GM18951 (cell line): ENCODE measurements at regions not wholly inside any gene's neighbourhood (a gene's known extent, or its start where the extent isn't known, plus 50 kb on each side); places are given as distances from the start of the nearest gene placed in this dataset.

Experiments
- POLR2A ChIP-seq: IDR thresholded peaks from 4 replicates; pipeline ENCODE4 v1.6.1; 2011; ENCODE audit warnings: mild to moderate bottlenecking; ENCODE audit not compliant: insufficient read length, insufficient read depth; ENCODE audit errors: extremely low read depth
- in situ Hi-C: fragments of 300-500 bp; cut with MboI; formaldehyde crosslinking; loops from one replicate; pipeline ENCODE4 v1.12.0; 2022; ENCODE audit warnings: low sequenced_read_pairs, mixed read lengths, inconsistent platforms; ENCODE audit not compliant: unreplicated experiment

GRCh38 chr12:114935658-114936057 is 251.7 kb upstream of the TBX3 start:
- in situ Hi-C loops = no loop called here
- no peak for TF ChIP-seq POLR2A

DNA sequence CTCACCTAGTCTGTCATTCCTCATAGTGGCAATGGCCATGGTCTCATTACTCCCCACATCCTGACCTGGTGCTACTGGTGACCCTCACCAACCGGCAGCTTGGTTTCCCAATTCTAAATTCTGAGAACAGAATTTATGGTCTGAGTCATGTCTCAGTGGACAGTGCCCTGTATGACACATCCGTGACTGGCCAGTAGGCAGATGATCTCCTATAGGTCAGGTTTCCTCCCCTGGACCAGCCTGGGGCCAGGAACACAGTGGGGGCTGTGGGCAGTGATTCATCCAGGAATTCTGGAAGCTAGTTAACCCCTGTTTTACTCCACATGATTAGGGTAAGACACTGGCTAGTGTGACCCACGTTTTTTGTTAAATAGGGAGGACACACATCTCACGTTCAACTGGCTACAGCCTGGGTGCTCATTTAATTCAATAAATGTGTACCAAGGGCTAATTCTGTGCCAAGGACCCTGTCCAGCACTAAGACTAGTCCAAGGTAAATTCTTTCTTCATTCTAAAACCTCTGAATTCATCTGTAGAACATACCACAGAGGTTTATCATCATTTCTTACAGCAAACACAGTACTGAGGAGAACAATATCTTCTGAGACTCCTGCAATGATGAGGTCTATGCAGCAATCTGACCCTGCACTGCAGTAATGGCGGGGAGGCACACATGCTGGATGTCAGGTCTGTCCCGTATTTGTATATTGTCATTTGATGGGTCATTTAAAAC is 249.6 kb upstream of the TBX3 start:
- no peak for TF ChIP-seq POLR2A
- in situ Hi-C loops = no loop called here

GRCh38 chr12:114932806-114933205 is 248.8 kb upstream of the TBX3 start:
- TF ChIP-seq POLR2A = no peak
- in situ Hi-C loops = no loop called here

DNA sequence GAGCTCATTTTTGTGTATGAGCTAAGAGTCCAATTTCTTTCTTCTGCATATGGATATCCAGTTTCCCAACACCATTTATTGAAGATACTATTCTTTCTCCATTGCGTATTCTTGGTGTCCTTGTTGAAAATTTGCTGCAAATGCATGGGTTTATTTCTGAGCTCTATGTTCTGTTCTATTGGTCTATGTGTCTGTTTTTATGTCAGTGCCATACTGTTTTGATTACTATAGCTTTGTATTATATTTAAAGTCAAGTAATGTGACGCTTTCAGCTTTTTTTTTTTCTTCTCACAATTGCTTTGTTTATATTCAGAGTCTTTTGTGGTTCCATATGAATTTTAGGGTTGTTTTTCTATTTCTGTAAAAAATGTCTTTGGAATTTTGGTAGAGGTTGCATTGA is 247.1 kb upstream of the TBX3 start:
- in situ Hi-C loops = no loop called here
- TF ChIP-seq POLR2A = no peak

DNA sequence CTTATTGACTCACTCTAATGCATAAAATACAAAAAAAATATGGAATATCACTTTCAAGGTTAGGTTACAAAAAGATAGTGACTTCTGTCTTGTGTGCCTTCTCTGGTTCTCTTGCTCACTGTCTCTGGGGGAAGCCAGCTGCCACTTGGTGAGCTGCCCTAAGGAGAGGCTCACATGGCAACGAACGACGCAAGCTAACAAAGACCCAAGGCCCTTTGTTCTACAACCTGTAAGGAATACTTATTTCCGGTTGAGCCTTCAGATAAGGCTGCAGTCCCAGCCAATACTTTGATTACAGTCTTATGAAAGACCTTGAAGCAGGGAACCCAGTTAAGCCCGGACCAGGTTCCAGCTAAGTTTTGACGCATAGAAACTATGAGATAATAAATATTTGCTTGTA is 242.4 kb upstream of the TBX3 start:
- in situ Hi-C loops = no loop called here
- TF ChIP-seq POLR2A = no peak

- in situ Hi-C loops = no loop called here
- TF ChIP-seq POLR2A = no peak
Measured at GRCh38 chr12:114924946-114925475, 241.0 kb upstream of the TBX3 start.

DNA sequence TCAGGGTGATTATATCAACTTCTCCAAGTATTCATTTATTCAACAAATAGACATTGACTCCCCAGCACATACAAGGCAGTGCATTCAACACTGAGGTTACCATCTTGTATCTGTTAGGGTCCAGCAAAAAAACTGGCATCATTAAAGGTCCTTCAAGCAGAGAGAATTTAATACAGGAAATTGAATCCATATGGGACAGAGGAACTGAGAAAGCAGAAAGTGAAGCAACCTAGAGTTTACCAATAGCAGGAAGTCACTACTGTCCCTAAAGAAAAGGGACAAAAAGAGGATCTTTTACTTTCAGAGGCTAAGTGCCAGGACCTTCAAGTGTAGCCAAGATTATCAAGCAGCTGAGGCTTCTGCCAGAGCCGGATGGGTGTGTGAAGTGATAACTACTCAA is 237.8 kb upstream of the TBX3 start:
- in situ Hi-C loops = no loop called here
- TF ChIP-seq POLR2A = no peak

DNA sequence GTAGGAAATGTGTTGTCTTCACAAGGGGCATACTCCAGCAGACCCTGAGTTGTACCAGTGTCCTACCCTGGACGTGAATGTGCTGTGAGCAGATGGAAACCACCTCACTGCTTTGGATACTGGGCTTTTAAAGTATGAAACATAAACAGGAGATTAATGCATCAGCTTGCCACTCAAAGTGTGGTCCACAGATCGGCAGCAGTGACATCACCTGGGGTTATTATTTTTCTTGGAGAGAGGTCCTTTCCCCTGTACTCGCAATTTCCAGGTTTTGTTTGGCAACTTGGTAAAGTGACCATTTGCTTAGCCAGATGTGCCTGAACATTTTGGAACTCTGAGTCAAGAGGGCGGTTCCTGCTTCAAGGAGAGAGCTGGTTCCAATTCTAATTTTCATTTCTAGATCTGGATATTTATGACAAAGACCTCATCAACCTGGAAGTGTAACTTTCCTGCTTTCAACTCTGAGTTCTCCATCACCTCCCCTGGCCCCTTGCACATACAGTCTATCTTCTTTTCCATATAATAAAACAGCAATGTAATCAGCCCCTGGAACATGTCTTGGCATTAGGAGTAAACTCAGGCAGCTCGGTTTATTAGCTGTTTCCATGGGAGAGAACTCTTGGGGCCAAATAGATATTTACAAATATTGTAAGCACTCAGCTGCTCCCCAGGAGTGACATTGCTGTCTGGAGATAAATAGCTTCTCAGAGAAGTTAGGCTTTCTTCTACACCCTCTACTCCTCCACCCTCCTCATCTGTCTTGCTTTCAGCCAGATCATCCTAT is 237.0 kb upstream of the TBX3 start:
- in situ Hi-C loops = no loop called here
- TF ChIP-seq POLR2A = no peak

- in situ Hi-C loops = no loop called here
- TF ChIP-seq POLR2A = no peak
Measured at GRCh38 chr12:114919479-114919878, 235.5 kb upstream of the TBX3 start.

- no peak for TF ChIP-seq POLR2A
- in situ Hi-C loops = no loop called here
Measured at GRCh38 chr12:114918535-114919233, 234.7 kb upstream of the TBX3 start.

DNA sequence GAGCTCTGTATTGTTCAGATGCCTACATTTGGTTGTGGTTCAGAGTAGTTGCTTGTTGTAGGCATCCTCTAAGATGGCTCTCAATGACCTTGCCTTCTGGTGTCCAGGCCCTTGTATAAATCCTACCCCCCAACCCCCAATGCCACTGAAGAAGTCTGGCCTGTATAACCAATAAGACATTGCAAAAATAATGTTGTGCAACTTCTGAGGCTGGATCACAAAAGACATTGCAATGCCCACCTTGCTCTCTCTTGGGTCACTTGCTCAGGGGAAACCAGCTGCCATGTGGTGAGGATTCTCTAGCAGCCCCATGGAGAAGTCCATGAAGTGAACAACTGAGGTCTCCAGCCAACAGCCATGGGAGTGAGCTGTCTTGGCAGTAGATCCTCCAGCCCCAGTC is 234.0 kb upstream of the TBX3 start:
- no peak for TF ChIP-seq POLR2A
- in situ Hi-C loops = no loop called here

DNA sequence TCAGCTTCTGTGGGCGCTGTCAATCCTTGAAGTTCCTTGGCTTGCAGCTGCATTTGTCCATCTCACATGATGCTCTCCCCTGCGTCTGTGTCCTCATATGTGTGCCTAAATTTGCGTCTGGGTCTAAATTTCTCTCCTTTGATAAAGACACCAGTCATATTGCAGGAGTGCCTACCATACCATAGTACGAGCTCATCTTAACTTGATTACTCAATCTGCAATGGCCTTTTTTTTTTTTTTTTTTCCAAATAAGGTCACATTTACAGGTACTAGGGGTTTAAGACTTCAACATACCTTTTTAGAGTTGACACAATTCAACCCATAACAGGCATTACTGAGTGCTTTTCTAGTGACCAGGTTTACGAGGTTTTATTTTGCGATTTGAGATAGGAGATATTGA is 233.3 kb upstream of the TBX3 start:
- TF ChIP-seq POLR2A = no peak
- in situ Hi-C loops = no loop called here

DNA sequence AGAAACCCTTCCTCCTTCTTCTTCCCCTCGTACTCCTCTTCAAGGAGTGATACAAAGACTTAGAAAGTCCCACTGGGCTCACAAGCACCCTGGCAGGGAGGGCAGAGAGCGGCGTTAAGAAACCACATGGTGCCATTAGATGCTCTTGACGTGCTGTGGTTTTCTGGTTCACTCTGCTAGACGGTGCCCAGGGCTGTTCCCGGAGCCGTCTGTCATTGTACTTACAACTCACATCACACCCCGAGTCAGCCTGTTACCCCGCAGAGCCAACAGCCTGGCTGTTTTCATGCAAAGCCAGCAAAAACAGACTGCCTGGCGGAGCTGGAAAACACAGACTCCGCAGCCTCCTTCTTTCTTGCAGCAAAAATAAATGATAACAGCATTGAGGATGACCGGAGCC is 232.6 kb upstream of the TBX3 start:
- in situ Hi-C loops = no loop called here

More for the DNA sequence above, 232.6 kb upstream of the TBX3 start:
- no peak for TF ChIP-seq POLR2A
